Endothelial cell of umbilical vein (primary cell): ENCODE measurements at regions not wholly inside any gene's neighbourhood (a gene's known extent, or its start where the extent isn't known, plus 50 kb on each side); places are given as distances from the start of the nearest gene placed in this dataset.

Experiments used
- BruUV-seq: library from RNA; stranded (reverse); fragments of 400-500 nt; replicated peaks from 2 replicates; lab custom pipeline; 2021; lab: Mats Ljungman, UMichigan
- CTCF ChIA-PET: fragments of 300-600, 350-600 bp; sonication (Branson Sonifier 250); formaldehyde crosslinking; loops from one replicate; lab custom pipeline; 2021; ENCODE audit warnings: antibody characterized with exemption, inconsistent platforms; lab: Charles Lee
- POLR2A ChIA-PET: fragments of 300-600, 350-600 bp; sonication (Branson Sonifier 250); formaldehyde crosslinking; loops from one replicate; lab custom pipeline; 2021; ENCODE audit warnings: antibody characterized with exemption, inconsistent platforms; lab: Charles Lee
- DNase-seq: peaks from one replicate; pipeline ENCODE4 v3.0.0-alpha.2; 2011; ENCODE audit warnings: low read depth, low spot score
- FAIRE-seq: peaks from 2 replicates; lab custom pipeline; 2011; peaks lifted over from hg19 to GRCh38; lab: Jason Lieb, UNC
- H2AFZ ChIP-seq: 2 replicates; pipeline ENCODE4 v1.6.0; 2012; ENCODE audit warnings: low read depth, low read length, control low read depth, inconsistent platforms
- H3K27ac ChIP-seq: 2 replicates; pipeline ENCODE4 v1.5.1; 2011; ENCODE audit warnings: low read depth, mild to moderate bottlenecking, control low read depth, low read length, moderate library complexity; ENCODE audit not compliant: insufficient read depth
- H3K27me3 ChIP-seq, 2 experiments: 2 replicates each; pipeline versions ENCODE4 v1.6.0 to v1.6.1; 2011; ENCODE audit warnings: low read length in 2 of 2, mixed read lengths in 1 of 2; ENCODE audit not compliant: control insufficient read depth in 2 of 2, insufficient read depth in 2 of 2
- H3K36me3 ChIP-seq, 2 experiments: 2 replicates in 1 of 2; 3 replicates in 1 of 2; pipeline ENCODE4 v1.5.1; 2011; ENCODE audit warnings: low read length in 2 of 2, mild to moderate bottlenecking in 1 of 2, moderate library complexity in 1 of 2; ENCODE audit not compliant: control insufficient read depth in 2 of 2, insufficient read depth in 2 of 2; ENCODE audit errors: extremely low read depth in 1 of 2
- H3K4me1 ChIP-seq: 3 replicates; pipeline ENCODE4 v1.5.1; 2011; ENCODE audit warnings: mild to moderate bottlenecking, low read length; ENCODE audit not compliant: control insufficient read depth, insufficient read depth; ENCODE audit errors: extremely low read depth
- H3K4me2 ChIP-seq: 2 replicates; pipeline ENCODE4 v1.6.1; 2011; ENCODE audit warnings: low read length, control low read depth, mixed read lengths; ENCODE audit not compliant: insufficient read depth
- H3K4me3 ChIP-seq, 3 experiments: fragments of 200-600 bp in 1 of 3; sonication (generic), shearing (Covaris generic) in 1 of 3; replicated peaks in 1 of 3; 2 replicates each; pipeline ENCODE4 v1.5.1; 2011 to 2016; ENCODE audit warnings: control low read depth in 3 of 3, low read length in 3 of 3, mild to moderate bottlenecking in 2 of 3, inconsistent platforms in 1 of 3, low read depth in 1 of 3, moderate library complexity in 1 of 3; ENCODE audit not compliant: insufficient read depth in 1 of 3
- H3K79me2 ChIP-seq: 2 replicates; pipeline ENCODE4 v1.6.0; 2012; ENCODE audit warnings: low read length, inconsistent platforms; ENCODE audit not compliant: control insufficient read depth, insufficient read depth
- H3K9ac ChIP-seq: replicated peaks from 2 replicates; pipeline ENCODE3; 2011; ENCODE audit warnings: low read length, control low read depth; ENCODE audit not compliant: insufficient read depth; ENCODE audit errors: extremely low read depth
- H3K9me1 ChIP-seq: replicated peaks from 3 replicates; pipeline ENCODE4 v1.6.0; 2011; ENCODE audit warnings: mild to moderate bottlenecking, low read length; ENCODE audit not compliant: control insufficient read depth, insufficient read depth; ENCODE audit errors: extremely low read depth
- H3K9me3 ChIP-seq: replicated peaks from 2 replicates; pipeline ENCODE4 v1.5.1; 2012; ENCODE audit warnings: low read length, inconsistent platforms; ENCODE audit not compliant: control insufficient read depth, insufficient read depth
- H4K20me1 ChIP-seq: replicated peaks from 2 replicates; pipeline ENCODE3; 2011; ENCODE audit warnings: mild to moderate bottlenecking, low read length; ENCODE audit not compliant: control insufficient read depth, insufficient read depth; ENCODE audit errors: extremely low read depth
- EZH2 ChIP-seq: IDR thresholded peaks from 2 replicates; pipeline ENCODE4 v1.6.1; 2012; ENCODE audit warnings: borderline replicate concordance, low read depth, mild to moderate bottlenecking, moderate library complexity, low read length, inconsistent platforms; ENCODE audit not compliant: severe bottlenecking
- FOS ChIP-seq: IDR thresholded peaks from 2 replicates; pipeline ENCODE4 v1.6.1; 2011; ENCODE audit warnings: mild to moderate bottlenecking, low read length, moderate library complexity, borderline replicate concordance; ENCODE audit not compliant: insufficient read depth
- GATA2 ChIP-seq: IDR thresholded peaks from 2 replicates; pipeline ENCODE4 v1.7.0; 2011; ENCODE audit warnings: low read depth, mild to moderate bottlenecking, moderate library complexity, mixed read lengths, low read length; ENCODE audit not compliant: insufficient read length, insufficient read depth
- JUN ChIP-seq: IDR thresholded peaks from 2 replicates; pipeline ENCODE4 v1.6.1; 2011; ENCODE audit warnings: borderline replicate concordance, low read depth; ENCODE audit not compliant: insufficient read length, insufficient read depth
- MAX ChIP-seq: IDR thresholded peaks from 2 replicates; pipeline ENCODE4 v1.6.1; 2011; ENCODE audit not compliant: insufficient read depth, insufficient read length
- MYC ChIP-seq: IDR thresholded peaks from one replicate; pipeline ENCODE4 v1.6.1; 2011; ENCODE audit warnings: mild to moderate bottlenecking, low read depth, low read length
- POLR2A ChIP-seq: IDR thresholded peaks from 2 replicates; pipeline ENCODE4 v1.6.1; 2012; ENCODE audit warnings: low read depth, mild to moderate bottlenecking, control low read depth, low read length
- POLR2AphosphoS5 ChIP-seq: IDR thresholded peaks from 2 replicates; pipeline ENCODE4 v1.6.1; 2012; ENCODE audit warnings: low read depth, mild to moderate bottlenecking, control low read depth, low read length, moderate library complexity; ENCODE audit not compliant: insufficient read depth
- dilution Hi-C: fragments of 300-500 bp; cut with MboI; formaldehyde crosslinking; loops from one replicate; pipeline ENCODE4 v1.15.0; 2019; ENCODE audit warnings: low sequenced_read_pairs; ENCODE audit not compliant: extremely low pct_ligation_motif_present
- intact Hi-C: fragments of 100-400 bp; cut with micrococcal nuclease; formaldehyde crosslinking; loops from one replicate; pipeline ENCODE4 v1.10.0; 2022
- TF ChIP-seq, protein P1 (sequence below), 2 donors: IDR thresholded peaks; 1 replicate in 1 of 2; 2 replicates in 1 of 2; pipeline ENCODE4 v1.5.1; 2011; ENCODE audit warnings: low read length in 2 of 2, mild to moderate bottlenecking in 2 of 2, moderate library complexity in 2 of 2, control low read depth in 1 of 2, inconsistent platforms in 1 of 2, low read depth in 1 of 2; ENCODE audit not compliant: insufficient read depth in 1 of 2; ENCODE audit errors: extremely low read depth in 1 of 2

GRCh38 chr10:44706745-44707144, 204.4 kb upstream of the TMEM72 start:
- H3K79me2 ChIP-seq = no peaks in the 10 kb centered on the region
- H3K4me3 ChIP-seq = no peak overlapping the region
- H4K20me1 ChIP-seq = no peaks in the 10 kb centered on the region
- H3K4me2 ChIP-seq = no peak overlapping the region
- no peak overlapping the region for H3K27ac ChIP-seq
- BruUV-seq = no TSS peak
- no peaks in the 10 kb centered on the region for H3K9me3 ChIP-seq
- no peaks in the 10 kb centered on the region for H3K4me1 ChIP-seq
- H3K9me1 ChIP-seq = no peaks in the 10 kb centered on the region
- H2AFZ ChIP-seq = no peak overlapping the region
- intact Hi-C loops (no loop called here), dilution Hi-C loops (no loop called here)
- peak; percentile 3 for DNase-seq
- no peak for FAIRE-seq
- ChIA-PET CTCF (interaction anchor here (1.7 kb wide), 1 partner anchor 11 kb away, joined by 4 read pairs; no protein-coding TSS in a partner anchor), POLR2A (no interaction called here)
- TF ChIP-seq MAX (no peak), POLR2A (no peak), FOS (peak; percentile 62)
- H3K9ac ChIP-seq = no peak overlapping the region
- no peaks in the 10 kb centered on the region for H3K27me3 ChIP-seq
- H3K36me3 ChIP-seq = no peaks in the 10 kb centered on the region

- ChIA-PET POLR2A (no interaction called here), CTCF (no interaction called here)
- dilution Hi-C loops (no loop called here), intact Hi-C loops (no loop called here)
- Histone ChIP-seq H3K9me3 (no peaks in the 10 kb centered on the region), H3K27me3 (no peaks in the 10 kb centered on the region), H2AFZ (no peak overlapping the region), H3K36me3 (no peaks in the 10 kb centered on the region), H3K4me2 (no peak overlapping the region), H3K4me3 (no peak overlapping the region), H3K4me1 (no peaks in the 10 kb centered on the region), H3K79me2 (no peaks in the 10 kb centered on the region), H3K9ac (no peak overlapping the region), H3K27ac (no peak overlapping the region), H4K20me1 (no peaks in the 10 kb centered on the region), H3K9me1 (no peaks in the 10 kb centered on the region)
- no TSS peak for BruUV-seq
- DNase-seq = no peak
- FAIRE-seq = no peak
- TF ChIP-seq, protein P1, sequence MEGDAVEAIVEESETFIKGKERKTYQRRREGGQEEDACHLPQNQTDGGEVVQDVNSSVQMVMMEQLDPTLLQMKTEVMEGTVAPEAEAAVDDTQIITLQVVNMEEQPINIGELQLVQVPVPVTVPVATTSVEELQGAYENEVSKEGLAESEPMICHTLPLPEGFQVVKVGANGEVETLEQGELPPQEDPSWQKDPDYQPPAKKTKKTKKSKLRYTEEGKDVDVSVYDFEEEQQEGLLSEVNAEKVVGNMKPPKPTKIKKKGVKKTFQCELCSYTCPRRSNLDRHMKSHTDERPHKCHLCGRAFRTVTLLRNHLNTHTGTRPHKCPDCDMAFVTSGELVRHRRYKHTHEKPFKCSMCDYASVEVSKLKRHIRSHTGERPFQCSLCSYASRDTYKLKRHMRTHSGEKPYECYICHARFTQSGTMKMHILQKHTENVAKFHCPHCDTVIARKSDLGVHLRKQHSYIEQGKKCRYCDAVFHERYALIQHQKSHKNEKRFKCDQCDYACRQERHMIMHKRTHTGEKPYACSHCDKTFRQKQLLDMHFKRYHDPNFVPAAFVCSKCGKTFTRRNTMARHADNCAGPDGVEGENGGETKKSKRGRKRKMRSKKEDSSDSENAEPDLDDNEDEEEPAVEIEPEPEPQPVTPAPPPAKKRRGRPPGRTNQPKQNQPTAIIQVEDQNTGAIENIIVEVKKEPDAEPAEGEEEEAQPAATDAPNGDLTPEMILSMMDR (IDR thresholded peaks at IDR 0.05; ENCODE audit: extremely low read depth in 1 of 2, insufficient read depth in 1 of 2, low read depth in 1 of 2, low read length in 2 of 2) = no peak
- TF ChIP-seq EZH2 = no peak
- TF ChIP-seq FOS = no peak
- TF ChIP-seq POLR2A = no peak
- no peak for TF ChIP-seq MYC
- no peak for TF ChIP-seq JUN
- TF ChIP-seq MAX = no peak
- no peak for TF ChIP-seq POLR2AphosphoS5
- TF ChIP-seq GATA2 = no peak
Observed at GRCh38 chr10:44713307-44713706, 197.8 kb upstream of the TMEM72 start.
